Tibial nerve (tissue), 4 donors: ENCODE measurements at regions not wholly inside any gene's neighbourhood (a gene's known extent, or its start where the extent isn't known, plus 50 kb on each side); places are given as distances from the start of the nearest gene placed in this dataset.

Source experiments
- DNase-seq, 2 donors: peaks; one replicate each; pipeline ENCODE4 v3.0.0-alpha.2; 2019; ENCODE audit warnings: low spot score in 2 of 2
- H3K27ac ChIP-seq, 4 donors: fragments of 200-600 bp; sonication (generic) in 3 of 4; one replicate each; pipeline ENCODE4 v1.5.1; 2017 to 2019; ENCODE audit warnings: mild to moderate bottlenecking in 1 of 4
- H3K27me3 ChIP-seq, 2 donors: fragments of 200-600 bp; sonication (generic) in 1 of 2; one replicate each; pipeline versions ENCODE4 v1.5.1 to v1.6.0; 2017 to 2019
- H3K36me3 ChIP-seq, 3 donors: fragments of 200-600 bp; sonication (generic); one replicate each; pipeline ENCODE4 v1.5.1; 2018 to 2019
- H3K4me1 ChIP-seq, 4 donors: fragments of 200-600 bp; sonication (generic) in 3 of 4; one replicate each; pipeline ENCODE4 v1.5.1; 2017 to 2019
- H3K4me3 ChIP-seq, 4 donors: fragments of 200-600 bp; sonication (generic) in 3 of 4; one replicate each; pipeline ENCODE4 v1.5.1; 2017 to 2019; ENCODE audit warnings: mild to moderate bottlenecking in 1 of 4, moderate library complexity in 1 of 4
- H3K9me3 ChIP-seq, 4 donors: fragments of 200-600 bp; sonication (generic) in 3 of 4; one replicate each; pipeline ENCODE4 v1.5.1; 2017 to 2019
- EP300 ChIP-seq, 2 donors: sonication (generic); formaldehyde crosslinking; IDR thresholded peaks; one replicate each; pipeline ENCODE4 v1.6.1; 2017; ENCODE audit warnings: antibody characterized with exemption in 2 of 2, mild to moderate bottlenecking in 1 of 2
- POLR2A ChIP-seq, 2 donors: fragments of 450-650 bp; IDR thresholded peaks; one replicate each; pipeline ENCODE4 v1.6.1; 2017; ENCODE audit warnings: antibody characterized with exemption in 2 of 2, mild to moderate bottlenecking in 2 of 2, moderate library complexity in 2 of 2
- WGBS, 2 donors: methylation state at CpG; one replicate each; pipeline ENCODE4 v1.1.5; 2018; 5-methylcytosine and 5-hydroxymethylcytosine counted together
- TF ChIP-seq, protein P1 (sequence below), 5 experiments: fragments of 200-600 bp in 3 of 5; fragments of 450-650 bp in 2 of 5; sonication (generic) in 3 of 5; IDR thresholded peaks; one replicate each; pipeline ENCODE4 v1.5.1; 2016 to 2019; ENCODE audit warnings: antibody characterized with exemption in 5 of 5, mild to moderate bottlenecking in 3 of 5, moderate library complexity in 2 of 5

GRCh38 chr10:20417791-20418190 lies 479.3 kb downstream of the NEBL start:
- H3K4me3 ChIP-seq = no peak overlapping the region
- DNase-seq = no peak
- H3K4me1 ChIP-seq = no peaks in the 10 kb centered on the region
- TF ChIP-seq, protein P1, sequence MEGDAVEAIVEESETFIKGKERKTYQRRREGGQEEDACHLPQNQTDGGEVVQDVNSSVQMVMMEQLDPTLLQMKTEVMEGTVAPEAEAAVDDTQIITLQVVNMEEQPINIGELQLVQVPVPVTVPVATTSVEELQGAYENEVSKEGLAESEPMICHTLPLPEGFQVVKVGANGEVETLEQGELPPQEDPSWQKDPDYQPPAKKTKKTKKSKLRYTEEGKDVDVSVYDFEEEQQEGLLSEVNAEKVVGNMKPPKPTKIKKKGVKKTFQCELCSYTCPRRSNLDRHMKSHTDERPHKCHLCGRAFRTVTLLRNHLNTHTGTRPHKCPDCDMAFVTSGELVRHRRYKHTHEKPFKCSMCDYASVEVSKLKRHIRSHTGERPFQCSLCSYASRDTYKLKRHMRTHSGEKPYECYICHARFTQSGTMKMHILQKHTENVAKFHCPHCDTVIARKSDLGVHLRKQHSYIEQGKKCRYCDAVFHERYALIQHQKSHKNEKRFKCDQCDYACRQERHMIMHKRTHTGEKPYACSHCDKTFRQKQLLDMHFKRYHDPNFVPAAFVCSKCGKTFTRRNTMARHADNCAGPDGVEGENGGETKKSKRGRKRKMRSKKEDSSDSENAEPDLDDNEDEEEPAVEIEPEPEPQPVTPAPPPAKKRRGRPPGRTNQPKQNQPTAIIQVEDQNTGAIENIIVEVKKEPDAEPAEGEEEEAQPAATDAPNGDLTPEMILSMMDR (IDR thresholded peaks at IDR 0.05) = no peak
- TF ChIP-seq EP300 (IDR thresholded peaks at IDR 0.05) (no peak), POLR2A (IDR thresholded peaks at IDR 0.05) (no peak)
- WGBS, 2 donors = 75 to 79% methylated on average over 3 of the region's 3 CpGs
- no peak overlapping the region for H3K27ac ChIP-seq
- H3K27me3 ChIP-seq = no peaks in the 10 kb centered on the region
- H3K9me3 ChIP-seq = peaks cover 0 to 7% (median 0%) of the 10 kb centered on the region in 4 donors
- no peaks in the 10 kb centered on the region for H3K36me3 ChIP-seq

GRCh38 chr10:20415684-20416083 lies 481.4 kb downstream of the NEBL start:
- no peak for TF ChIP-seq POLR2A (IDR thresholded peaks at IDR 0.05)
- TF ChIP-seq EP300 (IDR thresholded peaks at IDR 0.05) = no peak
- TF ChIP-seq, protein P1 (IDR thresholded peaks at IDR 0.05) = no peak
- 80 to 90% methylated on average over 2 of the region's 2 CpGs for WGBS, 2 donors

DNA sequence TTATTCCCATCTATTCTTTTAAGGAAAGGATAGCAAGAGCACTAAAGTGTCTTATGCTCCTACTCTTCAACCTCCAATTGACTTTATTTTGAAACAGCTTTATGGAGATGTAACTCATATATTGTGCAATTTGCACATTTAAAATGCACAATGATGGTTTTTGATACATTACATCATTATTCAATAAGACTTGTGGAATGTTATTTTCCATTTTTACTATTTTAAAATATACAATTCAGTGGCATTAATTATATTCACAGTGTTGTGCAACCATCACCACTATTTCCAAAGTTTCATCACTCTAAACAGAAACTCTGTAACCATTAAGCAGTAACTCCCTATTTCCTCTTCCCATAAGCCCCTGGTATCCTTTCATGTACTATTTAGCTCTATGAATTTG lies 489.8 kb downstream of the NEBL start:
- Histone ChIP-seq H3K27ac (no peak overlapping the region), H3K9me3 (no peaks in the 10 kb centered on the region), H3K36me3 (no peaks in the 10 kb centered on the region), H3K4me3 (no peak overlapping the region), H3K4me1 (no peaks in the 10 kb centered on the region), H3K27me3 (no peaks in the 10 kb centered on the region)
- no peak for DNase-seq
- TF ChIP-seq, protein P1 (IDR thresholded peaks at IDR 0.05) = no peak
- TF ChIP-seq EP300 (IDR thresholded peaks at IDR 0.05) = no peak
- no peak for TF ChIP-seq POLR2A (IDR thresholded peaks at IDR 0.05)

More at GRCh38 chr10:20415684-20416083, 481.4 kb downstream of the NEBL start:
- Histone ChIP-seq H3K4me3 (no peak overlapping the region), H3K36me3 (no peaks in the 10 kb centered on the region), H3K27ac (no peak overlapping the region), H3K9me3 (peaks cover 0 to 7% (median 0%) of the 10 kb centered on the region in 4 donors), H3K27me3 (no peaks in the 10 kb centered on the region), H3K4me1 (no peaks in the 10 kb centered on the region)
- no peak for DNase-seq

- 65 to 71% methylated on average over 6 of the region's 6 CpGs for WGBS, 2 donors
- no peaks in the 10 kb centered on the region for H3K36me3 ChIP-seq
- no peak overlapping the region for H3K4me3 ChIP-seq
- TF ChIP-seq EP300 (IDR thresholded peaks at IDR 0.05) (no peak), POLR2A (IDR thresholded peaks at IDR 0.05) (no peak)
- TF ChIP-seq, protein P1 (IDR thresholded peaks at IDR 0.05) = no peak
- H3K4me1 ChIP-seq = no peaks in the 10 kb centered on the region
- DNase-seq = no peak
- no peaks in the 10 kb centered on the region for H3K27me3 ChIP-seq
- peak overlapping the region in 1 of 4 donors; percentile 56 for H3K27ac ChIP-seq
- H3K9me3 ChIP-seq = no peaks in the 10 kb centered on the region
Observed at GRCh38 chr10:20406281-20407104, 490.6 kb downstream of the NEBL start.

- Histone ChIP-seq H3K36me3 (no peaks in the 10 kb centered on the region), H3K27ac (no peak overlapping the region), H3K27me3 (no peaks in the 10 kb centered on the region), H3K4me1 (no peaks in the 10 kb centered on the region), H3K4me3 (no peak overlapping the region), H3K9me3 (no peaks in the 10 kb centered on the region)
- WGBS, 2 donors = 74 to 86% methylated on average over 4 of the region's 4 CpGs
- TF ChIP-seq POLR2A (IDR thresholded peaks at IDR 0.05) = no peak
- TF ChIP-seq, protein P1 (IDR thresholded peaks at IDR 0.05) = no peak
- no peak for TF ChIP-seq EP300 (IDR thresholded peaks at IDR 0.05)
- DNase-seq = no peak
Observed at GRCh38 chr10:20405761-20406160, 491.4 kb downstream of the NEBL start.
